ENCODE measurements at regions not wholly inside any gene's neighbourhood (a gene's known extent, or its start where the extent isn't known, plus 50 kb on each side); places are given as distances from the start of the nearest gene placed in this dataset.

GRCh38 chr4:32680946-32681345, 1960.8 kb downstream of the PCDH7 start:
- Histone ChIP-seq H4K5ac (ENCODE audit: insufficient read length, low read depth, low read length) (no peak overlapping the region), H3K9ac (replicated peaks in 1 of 4; ENCODE audit: extremely low read depth in 1 of 4, low read depth in 3 of 4, low read length in 3 of 4) (no peak overlapping the region), H2BK15ac (ENCODE audit: low read length) (no peak overlapping the region), H2AFZ (ENCODE audit: low read length) (0 out of 2 replicates have a peak overlapping the region, but pooled peaks have one; percentile 67), H4K91ac (replicated peaks; ENCODE audit: insufficient read length, low read length) (no peak overlapping the region), H3K79me2 (ENCODE audit: control insufficient read depth in 1 of 2, insufficient read depth in 2 of 2, low read length in 2 of 2) (no peaks in the 10 kb centered on the region), H3K18ac (ENCODE audit: extremely low read depth, low read length) (no peak overlapping the region), H3K4me2 (ENCODE audit: insufficient read depth in 1 of 2, low read depth in 2 of 2, low read length in 2 of 2) (no peak overlapping the region), H4K20me1 (replicated peaks in 1 of 2; ENCODE audit: control insufficient read depth in 1 of 2, insufficient read depth in 2 of 2, low read length in 2 of 2) (no peaks in the 10 kb centered on the region), H2BK5ac (ENCODE audit: low read depth, low read length) (no peak overlapping the region), H3K36me3 (ENCODE audit: control insufficient read depth in 2 of 4, insufficient read depth in 4 of 4, low read length in 3 of 4) (no peaks in the 10 kb centered on the region), H3K9me3 (ENCODE audit: insufficient read depth in 2 of 2, low read depth in 1 of 2, low read length in 1 of 2) (no peaks in the 10 kb centered on the region), H4K8ac (ENCODE audit: extremely low read depth, insufficient read depth, low read length) (no peak overlapping the region), H3K4me1 (replicated peaks in 1 of 4; ENCODE audit: control insufficient read depth in 3 of 4, insufficient read depth in 4 of 4, low read length in 3 of 4) (peaks cover 0 to 3% (median 0%) of the 10 kb centered on the region in 4 experiments; a peak in 1 of 7 replicates), H2BK20ac (ENCODE audit: low read length) (no peak overlapping the region), H3K56ac (replicated peaks; ENCODE audit: insufficient read length, low read depth, low read length) (no peak overlapping the region), H3K23me2 (ENCODE audit: low read depth, low read length) (no peaks in the 10 kb centered on the region), H3K23ac (ENCODE audit: insufficient read length) (no peak overlapping the region), H2BK120ac (replicated peaks; ENCODE audit: low read depth, low read length) (no peak overlapping the region), H3K27ac (ENCODE audit: low read depth, low read length) (no peak overlapping the region), H2AK5ac (ENCODE audit: low read depth, low read length) (no peak overlapping the region), H3K4ac (replicated peaks; ENCODE audit: insufficient read length, low read depth, low read length) (no peak overlapping the region), H3K14ac (ENCODE audit: insufficient read length) (no peak overlapping the region), H2BK12ac (ENCODE audit: low read depth, low read length) (no peak overlapping the region), H3K27me3 (replicated peaks in 1 of 4; ENCODE audit: control insufficient read depth in 3 of 4, extremely low read depth in 1 of 4, insufficient read depth in 3 of 4, low read length in 3 of 4) (no peaks in the 10 kb centered on the region), H3K79me1 (ENCODE audit: low read depth, low read length) (no peaks in the 10 kb centered on the region), H3K4me3 (ENCODE audit: extremely low read depth in 1 of 4, insufficient read depth in 2 of 4, low read depth in 3 of 4, low read length in 4 of 4) (no peak overlapping the region)
- TF ChIP-seq HDAC2 (IDR thresholded peaks at IDR 0.05; ENCODE audit: borderline replicate concordance in 1 of 2, low read depth in 2 of 2, low read length in 2 of 2) (no peak), KDM4A (IDR thresholded peaks at IDR 0.05; ENCODE audit: low read depth, low read length, severe bottlenecking) (no peak), TAF1 (IDR thresholded peaks at IDR 0.05; ENCODE audit: low read depth, low read length) (no peak), NANOG (IDR thresholded peaks at IDR 0.05; ENCODE audit: insufficient read depth, low read depth, low read length, poor library complexity, severe bottlenecking) (no peak)
- CTCF ChIA-PET (ENCODE audit: partially characterized antibody) = no interaction called here
- POLR2A ChIA-PET (ENCODE audit: partially characterized antibody) = no interaction called here
- no peak for DNase-seq (ENCODE audit: low read depth in 1 of 2, low spot score in 2 of 2)
- FAIRE-seq = no peak
- 94% methylated on average over 6 of the region's 6 CpGs; no CpG with 5 or more reads in 1 of the 2 experiments for WGBS, 2 experiments (ENCODE audit: extremely low coverage in 1 of 2, insufficient coverage in 1 of 2, insufficient read length in 1 of 2, insufficient replicate concordance in 2 of 2, low coverage in 1 of 2, low lambda C conversion rate in 2 of 2, missing lambda C conversion rate in 1 of 2)
